Ovary (tissue), 3 donors: ENCODE measurements at regions not wholly inside any gene's neighbourhood (a gene's known extent, or its start where the extent isn't known, plus 50 kb on each side); places are given as distances from the start of the nearest gene placed in this dataset.

ENCODE experiments used
- CTCF ChIP-seq, 3 donors: fragments of 450-650 bp in 2 of 3; fragments of 200-600 bp in 1 of 3; IDR thresholded peaks; one replicate each; pipeline versions ENCODE4 v1.5.1 to v1.8.0; 2016 to 2022; ENCODE audit warnings: antibody characterized with exemption in 3 of 3, mild to moderate bottlenecking in 1 of 3
- EP300 ChIP-seq: sonication (generic); formaldehyde crosslinking; IDR thresholded peaks from one replicate; pipeline ENCODE4 v1.6.1; 2017; ENCODE audit warnings: antibody characterized with exemption
- POLR2A ChIP-seq: fragments of 450-650 bp; IDR thresholded peaks from one replicate; pipeline ENCODE4 v1.6.1; 2017; ENCODE audit warnings: antibody characterized with exemption, mild to moderate bottlenecking, moderate library complexity
- donor health status: DM: no; HTN: no; CAD: no.

DNA sequence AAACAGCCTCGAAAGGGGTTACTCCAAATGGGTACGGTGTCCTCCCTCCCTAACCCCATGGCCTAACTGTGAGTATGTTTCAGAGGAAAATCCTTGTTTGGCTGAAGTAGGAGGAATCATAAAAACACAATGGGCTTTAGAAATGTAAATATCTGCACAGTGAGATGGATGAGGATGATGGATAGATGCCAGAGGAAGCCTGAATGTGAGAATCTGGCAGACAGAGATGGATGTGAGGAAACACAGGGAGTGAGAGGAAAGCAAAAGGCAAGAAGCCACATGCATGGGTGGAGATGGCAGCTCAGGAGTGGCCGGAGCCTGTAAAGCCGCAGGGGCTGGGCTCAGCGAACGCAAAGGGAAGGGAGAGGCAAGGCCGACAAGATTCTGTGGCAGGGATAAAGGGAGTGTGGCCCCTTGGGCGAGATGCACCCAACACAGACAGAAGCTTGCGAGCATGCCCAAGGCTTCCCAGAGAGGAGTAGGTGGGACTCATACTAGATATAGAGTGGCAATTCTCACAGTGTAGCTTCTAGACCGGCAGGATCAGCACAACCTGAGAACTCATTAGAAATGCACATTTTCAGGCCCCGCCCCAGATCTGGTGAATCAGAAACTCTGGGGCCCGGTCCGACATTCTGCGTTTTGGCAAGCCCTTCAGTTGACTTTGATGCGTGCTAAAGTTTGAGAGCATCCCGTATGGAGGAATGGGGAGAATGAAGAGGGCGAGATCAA, 237.3 kb upstream of the CADM1 start:
- no peak for TF ChIP-seq CTCF (IDR thresholded peaks at IDR 0.05)
- TF ChIP-seq POLR2A, result no peak
- TF ChIP-seq EP300, result no peak
